Stimulated activated CD4-positive, alpha-beta T cell treated with anti-CD3 and anti-CD28 coated beads, Interleukin-12 subunit alpha, Interleukin-12 subunit beta, amount 100 ng/mL, for 4 hours (primary cell): ENCODE measurements at regions not wholly inside any gene's neighbourhood (a gene's known extent, or its start where the extent isn't known, plus 50 kb on each side); places are given as distances from the start of the nearest gene placed in this dataset.

Experiments used
- DNase-seq: peaks from one replicate; pipeline ENCODE4 v3.0.0-alpha.2; 2020

GRCh38 chr2:18922276-18922675, 332.9 kb upstream of the NT5C1B start:
- no peak for DNase-seq

- no peak for DNase-seq
Observed at GRCh38 chr2:18918280-18918679, 328.9 kb upstream of the NT5C1B start.

GRCh38 chr2:18915227-18915626, 325.9 kb upstream of the NT5C1B start:
- no peak for DNase-seq

GRCh38 chr2:18913512-18913911, 324.1 kb upstream of the NT5C1B start:
- no peak for DNase-seq

GRCh38 chr2:18912225-18912888, 323.0 kb upstream of the NT5C1B start:
- no peak for DNase-seq

- no peak for DNase-seq
Observed at GRCh38 chr2:18911416-18911815, 322.0 kb upstream of the NT5C1B start.

- no peak for DNase-seq
Observed at GRCh38 chr2:18910843-18911242, 321.5 kb upstream of the NT5C1B start.

- DNase-seq, result no peak
Observed at GRCh38 chr2:18907937-18908336, 318.6 kb upstream of the NT5C1B start.

GRCh38 chr2:18907508-18907907, 318.1 kb upstream of the NT5C1B start:
- DNase-seq, result no peak

GRCh38 chr2:18903750-18904149, 314.4 kb upstream of the NT5C1B start:
- DNase-seq, result no peak

GRCh38 chr2:18901242-18901641, 311.9 kb upstream of the NT5C1B start:
- no peak for DNase-seq

- DNase-seq, result no peak
Observed at GRCh38 chr2:18900691-18901141, 311.3 kb upstream of the NT5C1B start.

- no peak for DNase-seq
Observed at GRCh38 chr2:18899725-18900124, 310.4 kb upstream of the NT5C1B start.

GRCh38 chr2:18898271-18898670, 308.9 kb upstream of the NT5C1B start:
- DNase-seq, result no peak

- DNase-seq, result no peak
Observed at GRCh38 chr2:18896125-18896764, 306.9 kb upstream of the NT5C1B start.

- no peak for DNase-seq
Observed at GRCh38 chr2:18891600-18892345, 302.4 kb upstream of the NT5C1B start.

- no peak for DNase-seq
Observed at GRCh38 chr2:18889565-18890332, 300.4 kb upstream of the NT5C1B start.

- DNase-seq, result no peak
Observed at GRCh38 chr2:18885457-18885856, 296.1 kb upstream of the NT5C1B start.

- no peak for DNase-seq
Observed at GRCh38 chr2:18883616-18884456, 294.5 kb upstream of the NT5C1B start.

- no peak for DNase-seq
Observed at GRCh38 chr2:18871430-18871829, 282.1 kb upstream of the NT5C1B start.

GRCh38 chr2:18870307-18870706, 280.9 kb upstream of the NT5C1B start:
- no peak for DNase-seq

- no peak for DNase-seq
Observed at GRCh38 chr2:18861951-18862350, 272.6 kb upstream of the NT5C1B start.
